ENCODE measurements at regions not wholly inside any gene's neighbourhood (a gene's known extent, or its start where the extent isn't known, plus 50 kb on each side); places are given as distances from the start of the nearest gene placed in this dataset.

DNA sequence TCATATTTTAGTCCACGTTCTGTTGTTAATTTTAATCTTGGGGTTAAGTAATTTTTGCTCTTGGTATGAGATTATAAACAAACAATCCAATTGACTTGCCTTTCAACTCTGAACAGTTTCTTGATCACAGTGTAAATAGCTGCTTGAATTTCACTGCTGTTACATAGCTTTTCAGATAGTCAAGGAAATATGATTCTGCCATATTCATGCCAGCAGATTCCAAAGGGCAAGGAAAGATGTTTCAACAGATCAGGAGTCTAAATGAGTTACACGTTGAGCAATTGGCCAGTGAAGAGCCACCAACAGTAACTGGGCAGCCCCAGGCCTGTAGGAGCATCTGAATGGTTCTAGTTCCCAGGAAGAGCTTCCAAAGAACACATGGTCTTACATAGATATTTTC, 93.6 kb downstream of the LEPR start (continued):
- TF ChIP-seq, protein P1, sequence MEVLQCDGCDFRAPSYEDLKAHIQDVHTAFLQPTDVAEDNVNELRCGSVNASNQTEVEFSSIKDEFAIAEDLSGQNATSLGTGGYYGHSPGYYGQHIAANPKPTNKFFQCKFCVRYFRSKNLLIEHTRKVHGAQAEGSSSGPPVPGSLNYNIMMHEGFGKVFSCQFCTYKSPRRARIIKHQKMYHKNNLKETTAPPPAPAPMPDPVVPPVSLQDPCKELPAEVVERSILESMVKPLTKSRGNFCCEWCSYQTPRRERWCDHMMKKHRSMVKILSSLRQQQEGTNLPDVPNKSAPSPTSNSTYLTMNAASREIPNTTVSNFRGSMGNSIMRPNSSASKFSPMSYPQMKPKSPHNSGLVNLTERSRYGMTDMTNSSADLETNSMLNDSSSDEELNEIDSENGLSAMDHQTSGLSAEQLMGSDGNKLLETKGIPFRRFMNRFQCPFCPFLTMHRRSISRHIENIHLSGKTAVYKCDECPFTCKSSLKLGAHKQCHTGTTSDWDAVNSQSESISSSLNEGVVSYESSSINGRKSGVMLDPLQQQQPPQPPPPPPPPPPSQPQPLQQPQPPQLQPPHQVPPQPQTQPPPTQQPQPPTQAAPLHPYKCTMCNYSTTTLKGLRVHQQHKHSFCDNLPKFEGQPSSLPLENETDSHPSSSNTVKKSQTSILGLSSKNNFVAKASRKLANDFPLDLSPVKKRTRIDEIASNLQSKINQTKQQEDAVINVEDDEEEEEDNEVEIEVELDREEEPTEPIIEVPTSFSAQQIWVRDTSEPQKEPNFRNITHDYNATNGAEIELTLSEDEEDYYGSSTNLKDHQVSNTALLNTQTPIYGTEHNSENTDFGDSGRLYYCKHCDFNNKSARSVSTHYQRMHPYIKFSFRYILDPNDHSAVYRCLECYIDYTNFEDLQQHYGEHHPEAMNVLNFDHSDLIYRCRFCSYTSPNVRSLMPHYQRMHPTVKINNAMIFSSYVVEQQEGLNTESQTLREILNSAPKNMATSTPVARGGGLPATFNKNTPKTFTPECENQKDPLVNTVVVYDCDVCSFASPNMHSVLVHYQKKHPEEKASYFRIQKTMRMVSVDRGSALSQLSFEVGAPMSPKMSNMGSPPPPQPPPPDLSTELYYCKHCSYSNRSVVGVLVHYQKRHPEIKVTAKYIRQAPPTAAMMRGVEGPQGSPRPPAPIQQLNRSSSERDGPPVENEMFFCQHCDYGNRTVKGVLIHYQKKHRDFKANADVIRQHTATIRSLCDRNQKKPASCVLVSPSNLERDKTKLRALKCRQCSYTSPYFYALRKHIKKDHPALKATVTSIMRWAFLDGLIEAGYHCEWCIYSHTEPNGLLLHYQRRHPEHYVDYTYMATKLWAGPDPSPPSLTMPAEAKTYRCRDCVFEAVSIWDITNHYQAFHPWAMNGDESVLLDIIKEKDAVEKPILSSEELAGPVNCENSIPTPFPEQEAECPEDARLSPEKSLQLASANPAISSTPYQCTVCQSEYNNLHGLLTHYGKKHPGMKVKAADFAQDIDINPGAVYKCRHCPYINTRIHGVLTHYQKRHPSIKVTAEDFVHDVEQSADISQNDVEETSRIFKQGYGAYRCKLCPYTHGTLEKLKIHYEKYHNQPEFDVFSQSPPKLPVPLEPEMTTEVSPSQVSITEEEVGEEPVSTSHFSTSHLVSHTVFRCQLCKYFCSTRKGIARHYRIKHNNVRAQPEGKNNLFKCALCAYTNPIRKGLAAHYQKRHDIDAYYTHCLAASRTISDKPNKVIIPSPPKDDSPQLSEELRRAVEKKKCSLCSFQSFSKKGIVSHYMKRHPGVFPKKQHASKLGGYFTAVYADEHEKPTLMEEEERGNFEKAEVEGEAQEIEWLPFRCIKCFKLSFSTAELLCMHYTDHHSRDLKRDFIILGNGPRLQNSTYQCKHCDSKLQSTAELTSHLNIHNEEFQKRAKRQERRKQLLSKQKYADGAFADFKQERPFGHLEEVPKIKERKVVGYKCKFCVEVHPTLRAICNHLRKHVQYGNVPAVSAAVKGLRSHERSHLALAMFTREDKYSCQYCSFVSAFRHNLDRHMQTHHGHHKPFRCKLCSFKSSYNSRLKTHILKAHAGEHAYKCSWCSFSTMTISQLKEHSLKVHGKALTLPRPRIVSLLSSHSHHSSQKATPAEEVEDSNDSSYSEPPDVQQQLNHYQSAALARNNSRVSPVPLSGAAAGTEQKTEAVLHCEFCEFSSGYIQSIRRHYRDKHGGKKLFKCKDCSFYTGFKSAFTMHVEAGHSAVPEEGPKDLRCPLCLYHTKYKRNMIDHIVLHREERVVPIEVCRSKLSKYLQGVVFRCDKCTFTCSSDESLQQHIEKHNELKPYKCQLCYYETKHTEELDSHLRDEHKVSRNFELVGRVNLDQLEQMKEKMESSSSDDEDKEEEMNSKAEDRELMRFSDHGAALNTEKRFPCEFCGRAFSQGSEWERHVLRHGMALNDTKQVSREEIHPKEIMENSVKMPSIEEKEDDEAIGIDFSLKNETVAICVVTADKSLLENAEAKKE (CRISPR knock-in tag; IDR thresholded peaks at IDR 0.05), result no peak
- no peak for TF ChIP-seq ZNF331 (CRISPR knock-in tag; IDR thresholded peaks at IDR 0.05; ENCODE audit: low read depth)
- no peak for TF ChIP-seq POLR2AphosphoS5 (IDR thresholded peaks at IDR 0.05; ENCODE audit: low read depth)
- no peak for TF ChIP-seq ZNF114 (CRISPR knock-in tag; IDR thresholded peaks at IDR 0.05)
- TF ChIP-seq JUNB (IDR thresholded peaks at IDR 0.05; ENCODE audit: unreplicated experiment), result no peak

DNA sequence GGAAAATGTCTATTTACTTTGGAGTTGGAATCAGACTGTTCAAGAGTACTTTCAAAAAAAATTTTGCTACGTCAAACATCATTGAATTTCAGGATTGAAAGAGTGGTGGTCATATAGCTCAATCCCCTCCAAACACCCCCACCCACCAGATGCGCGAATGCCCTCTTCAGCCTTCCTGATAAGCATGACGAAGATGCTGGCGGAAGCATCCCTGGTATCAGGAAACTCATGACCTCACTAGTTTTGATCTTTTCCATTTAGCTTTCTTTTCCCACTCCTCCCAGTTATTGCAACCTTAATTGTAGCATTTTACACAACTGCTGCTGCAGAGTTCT, 104.4 kb downstream of the LEPR start:
- Histone ChIP-seq H3K27me3 (ENCODE audit: insufficient read depth) (peaks cover 44% of the 10 kb centered on the region), H3K4me3 (peak overlapping the region; percentile 73), H3F3A (replicated peaks; ENCODE audit: low read depth) (no peaks in the 10 kb centered on the region; the same call in 1 of the 2 replicates), H3K4me2 (peak overlapping the region; percentile 81), H3K27ac (ENCODE audit: low read depth) (no peak overlapping the region), H3K9me2 (ENCODE audit: insufficient read depth) (no peaks in the 10 kb centered on the region), H3K79me2 (replicated peaks; ENCODE audit: insufficient read depth) (no peaks in the 10 kb centered on the region), H4K20me1 (replicated peaks; ENCODE audit: insufficient read depth) (no peaks in the 10 kb centered on the region), H3K36me3 (ENCODE audit: insufficient read depth) (no peaks in the 10 kb centered on the region), H2AFZ (no peak overlapping the region), H3K4me1 (ENCODE audit: insufficient read depth) (0 out of 2 replicates have a peak, but pooled peaks cover 7% of the 10 kb centered on the region)
- H3K36me3 Mint-ChIP-seq (ENCODE audit: low read depth), result no peaks in the 10 kb centered on the region
- no peaks in the 10 kb centered on the region; the same call in 2 of the 3 replicates for H3K9me3 Mint-ChIP-seq
- ATAC-seq, result peak; percentile 11; the same call in 2 of the 3 replicates
- no peak overlapping the region for H3K27ac Mint-ChIP-seq
- H3K27me3 Mint-ChIP-seq (ENCODE audit: insufficient read depth, low read depth, poor library complexity), result peaks cover 17% of the 10 kb centered on the region
- peak overlapping the region; percentile 75 for H3K4me3 Mint-ChIP-seq
- H3K4me1 Mint-ChIP-seq, result peaks cover 4% of the 10 kb centered on the region; the same call in 2 of the 3 replicates
- DNase-seq (ENCODE audit: low spot score), result no peak
- TF ChIP-seq, protein P2, sequence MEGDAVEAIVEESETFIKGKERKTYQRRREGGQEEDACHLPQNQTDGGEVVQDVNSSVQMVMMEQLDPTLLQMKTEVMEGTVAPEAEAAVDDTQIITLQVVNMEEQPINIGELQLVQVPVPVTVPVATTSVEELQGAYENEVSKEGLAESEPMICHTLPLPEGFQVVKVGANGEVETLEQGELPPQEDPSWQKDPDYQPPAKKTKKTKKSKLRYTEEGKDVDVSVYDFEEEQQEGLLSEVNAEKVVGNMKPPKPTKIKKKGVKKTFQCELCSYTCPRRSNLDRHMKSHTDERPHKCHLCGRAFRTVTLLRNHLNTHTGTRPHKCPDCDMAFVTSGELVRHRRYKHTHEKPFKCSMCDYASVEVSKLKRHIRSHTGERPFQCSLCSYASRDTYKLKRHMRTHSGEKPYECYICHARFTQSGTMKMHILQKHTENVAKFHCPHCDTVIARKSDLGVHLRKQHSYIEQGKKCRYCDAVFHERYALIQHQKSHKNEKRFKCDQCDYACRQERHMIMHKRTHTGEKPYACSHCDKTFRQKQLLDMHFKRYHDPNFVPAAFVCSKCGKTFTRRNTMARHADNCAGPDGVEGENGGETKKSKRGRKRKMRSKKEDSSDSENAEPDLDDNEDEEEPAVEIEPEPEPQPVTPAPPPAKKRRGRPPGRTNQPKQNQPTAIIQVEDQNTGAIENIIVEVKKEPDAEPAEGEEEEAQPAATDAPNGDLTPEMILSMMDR (conservative IDR thresholded peaks at IDR 0.05; ENCODE audit: low read depth in 2 of 2), result no peak
- TF ChIP-seq, protein P1 (CRISPR knock-in tag; IDR thresholded peaks at IDR 0.05), result no peak
- no peak for TF ChIP-seq ZNF114 (CRISPR knock-in tag; IDR thresholded peaks at IDR 0.05)
